ENCODE measurements at regions not wholly inside any gene's neighbourhood (a gene's known extent, or its start where the extent isn't known, plus 50 kb on each side); places are given as distances from the start of the nearest gene placed in this dataset.

DNA sequence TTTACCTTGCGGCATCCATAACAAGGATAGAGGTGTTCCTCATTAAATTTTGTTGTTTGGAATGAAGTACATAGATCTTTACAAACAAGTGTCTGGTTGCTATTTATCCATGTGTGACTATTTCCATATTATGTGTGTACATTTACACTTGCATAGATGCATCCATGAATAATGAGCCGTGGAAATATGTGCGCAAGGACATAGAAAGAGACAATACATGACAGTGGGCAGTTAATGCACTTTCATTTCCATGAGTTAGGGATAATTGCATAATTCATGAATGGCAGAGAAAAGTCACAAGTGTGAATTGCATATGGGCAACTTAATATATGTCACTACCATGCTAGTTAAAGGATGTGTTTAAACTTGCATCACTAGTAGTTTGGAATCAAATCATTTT, 338.2 kb upstream of the PITX2 start:
- Histone ChIP-seq H3K9ac (replicated peaks; ENCODE audit: extremely low read depth, insufficient read depth, low read length) (no peak overlapping the region), H3K27ac (ENCODE audit: insufficient read depth, low read depth, low read length) (no peak overlapping the region), H3K9me1 (replicated peaks; ENCODE audit: control insufficient read depth, extremely low read depth, insufficient read depth, low read length) (no peaks in the 10 kb centered on the region), H4K20me1 (replicated peaks; ENCODE audit: control insufficient read depth, extremely low read depth, insufficient read depth, low read length) (no peaks in the 10 kb centered on the region), H3K79me2 (ENCODE audit: control insufficient read depth, insufficient read depth, low read length) (no peaks in the 10 kb centered on the region), H3K36me3 (ENCODE audit: control insufficient read depth in 2 of 2, extremely low read depth in 1 of 2, insufficient read depth in 2 of 2, low read length in 2 of 2) (no peaks in the 10 kb centered on the region), H3K9me3 (replicated peaks; ENCODE audit: control insufficient read depth, insufficient read depth, low read length) (no peaks in the 10 kb centered on the region), H2AFZ (ENCODE audit: low read depth, low read length) (no peak overlapping the region), H3K4me2 (ENCODE audit: insufficient read depth, low read length) (no peak overlapping the region), H3K27me3 (ENCODE audit: control insufficient read depth in 2 of 2, insufficient read depth in 2 of 2, low read length in 2 of 2) (peaks cover 0 to 1% of the 10 kb centered on the region in 2 experiments), H3K4me1 (ENCODE audit: control insufficient read depth, extremely low read depth, insufficient read depth, low read length) (no peaks in the 10 kb centered on the region), H3K4me3 (replicated peaks in 1 of 3; ENCODE audit: insufficient read depth in 1 of 3, low read depth in 1 of 3, low read length in 3 of 3) (no peak overlapping the region)
- no peak for FAIRE-seq
- no TSS peak for BruUV-seq (replicated peaks)
- TF ChIP-seq POLR2A (IDR thresholded peaks at IDR 0.05; ENCODE audit: low read depth, low read length): no peak
- no peak for TF ChIP-seq GATA2 (IDR thresholded peaks at IDR 0.05; ENCODE audit: insufficient read depth, insufficient read length, low read depth, low read length)
- TF ChIP-seq JUN (IDR thresholded peaks at IDR 0.05; ENCODE audit: borderline replicate concordance, insufficient read depth, insufficient read length, low read depth): no peak
- TF ChIP-seq, protein P1, sequence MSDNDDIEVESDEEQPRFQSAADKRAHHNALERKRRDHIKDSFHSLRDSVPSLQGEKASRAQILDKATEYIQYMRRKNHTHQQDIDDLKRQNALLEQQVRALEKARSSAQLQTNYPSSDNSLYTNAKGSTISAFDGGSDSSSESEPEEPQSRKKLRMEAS (IDR thresholded peaks at IDR 0.05; ENCODE audit: insufficient read depth, insufficient read length): no peak
- TF ChIP-seq POLR2AphosphoS5 (IDR thresholded peaks at IDR 0.05; ENCODE audit: insufficient read depth, low read depth, low read length): no peak
- TF ChIP-seq EZH2 (IDR thresholded peaks at IDR 0.05; ENCODE audit: borderline replicate concordance, low read depth, low read length, severe bottlenecking): no peak
- TF ChIP-seq, protein P2, sequence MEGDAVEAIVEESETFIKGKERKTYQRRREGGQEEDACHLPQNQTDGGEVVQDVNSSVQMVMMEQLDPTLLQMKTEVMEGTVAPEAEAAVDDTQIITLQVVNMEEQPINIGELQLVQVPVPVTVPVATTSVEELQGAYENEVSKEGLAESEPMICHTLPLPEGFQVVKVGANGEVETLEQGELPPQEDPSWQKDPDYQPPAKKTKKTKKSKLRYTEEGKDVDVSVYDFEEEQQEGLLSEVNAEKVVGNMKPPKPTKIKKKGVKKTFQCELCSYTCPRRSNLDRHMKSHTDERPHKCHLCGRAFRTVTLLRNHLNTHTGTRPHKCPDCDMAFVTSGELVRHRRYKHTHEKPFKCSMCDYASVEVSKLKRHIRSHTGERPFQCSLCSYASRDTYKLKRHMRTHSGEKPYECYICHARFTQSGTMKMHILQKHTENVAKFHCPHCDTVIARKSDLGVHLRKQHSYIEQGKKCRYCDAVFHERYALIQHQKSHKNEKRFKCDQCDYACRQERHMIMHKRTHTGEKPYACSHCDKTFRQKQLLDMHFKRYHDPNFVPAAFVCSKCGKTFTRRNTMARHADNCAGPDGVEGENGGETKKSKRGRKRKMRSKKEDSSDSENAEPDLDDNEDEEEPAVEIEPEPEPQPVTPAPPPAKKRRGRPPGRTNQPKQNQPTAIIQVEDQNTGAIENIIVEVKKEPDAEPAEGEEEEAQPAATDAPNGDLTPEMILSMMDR (IDR thresholded peaks at IDR 0.05; ENCODE audit: extremely low read depth in 1 of 2, insufficient read depth in 1 of 2, low read depth in 1 of 2, low read length in 2 of 2): no peak
- TF ChIP-seq MYC (IDR thresholded peaks at IDR 0.05; ENCODE audit: low read depth, low read length): no peak
- TF ChIP-seq FOS (IDR thresholded peaks at IDR 0.05; ENCODE audit: borderline replicate concordance, insufficient read depth, low read length): no peak
- POLR2A ChIA-PET: no interaction called here
- dilution Hi-C loops (cut with MboI; ENCODE audit: extremely low pct_ligation_motif_present, low sequenced_read_pairs) (no loop called here), intact Hi-C loops (cut with micrococcal nuclease) (no loop called here)
- CTCF ChIA-PET: no interaction called here
- DNase-seq (ENCODE audit: low read depth, low spot score): peak; percentile 1

Data from endothelial cell of umbilical vein (primary cell).